Osteoblast (primary cell): ENCODE measurements at regions not wholly inside any gene's neighbourhood (a gene's known extent, or its start where the extent isn't known, plus 50 kb on each side); places are given as distances from the start of the nearest gene placed in this dataset.

Experiments
- DNase-seq: peaks from one replicate; pipeline ENCODE4 v3.0.0; 2011; ENCODE audit warnings: low spot score, mixed read lengths; ENCODE audit not compliant: insufficient read length; ENCODE audit errors: missing footprints
- H2AFZ ChIP-seq: 2 replicates; pipeline ENCODE4 v1.6.0; 2011; ENCODE audit warnings: mild to moderate bottlenecking, low read length
- H3K27ac ChIP-seq: 2 replicates; pipeline ENCODE4 v1.5.1; 2011; ENCODE audit warnings: mild to moderate bottlenecking, low read depth, low read length, moderate library complexity
- H3K27me3 ChIP-seq: 2 replicates; pipeline ENCODE4 v1.6.0; 2012; ENCODE audit warnings: mild to moderate bottlenecking, control low read depth, inconsistent platforms, low read length, moderate library complexity; ENCODE audit not compliant: insufficient read depth
- H3K36me3 ChIP-seq: 2 replicates; pipeline ENCODE4 v1.5.1; 2011; ENCODE audit warnings: mild to moderate bottlenecking, low read length, control low read depth, moderate library complexity; ENCODE audit not compliant: insufficient read depth
- H3K4me1 ChIP-seq: 2 replicates; pipeline ENCODE4 v1.5.1; 2011; ENCODE audit warnings: mild to moderate bottlenecking, low read length, control low read depth, moderate library complexity; ENCODE audit not compliant: insufficient read depth
- H3K4me2 ChIP-seq: 2 replicates; pipeline ENCODE4 v1.6.0; 2011; ENCODE audit warnings: mild to moderate bottlenecking, low read length; ENCODE audit not compliant: insufficient read depth
- H3K4me3 ChIP-seq: fragments of 200-600 bp; sonication (generic); 3 replicates; pipeline ENCODE4 v1.5.1; 2012; ENCODE audit warnings: mild to moderate bottlenecking, low read length, inconsistent platforms; ENCODE audit not compliant: insufficient read depth
- H3K79me2 ChIP-seq: 2 replicates; pipeline ENCODE4 v1.6.0; 2012; ENCODE audit warnings: mild to moderate bottlenecking, low read length, control low read depth, inconsistent platforms; ENCODE audit not compliant: insufficient read depth
- H3K9me3 ChIP-seq: 2 replicates; pipeline ENCODE4 v1.5.1; 2011; ENCODE audit warnings: low read depth, low read length, control low read depth
- H4K20me1 ChIP-seq: 2 replicates; pipeline ENCODE4 v1.6.0; 2012; ENCODE audit warnings: mild to moderate bottlenecking, low read length, control low read depth; ENCODE audit not compliant: insufficient read depth
- CTCF ChIP-seq: IDR thresholded peaks from 2 replicates; pipeline ENCODE4 v1.5.1; 2011; ENCODE audit warnings: mild to moderate bottlenecking, low read depth, low read length, moderate library complexity; ENCODE audit errors: extremely low read depth

GRCh38 chr4:30939069-30939468 lies 218.9 kb downstream of the PCDH7 start:
- H2AFZ ChIP-seq = no peak overlapping the region
- no peaks in the 10 kb centered on the region for H3K79me2 ChIP-seq
- H3K4me1 ChIP-seq = no peaks in the 10 kb centered on the region
- no peaks in the 10 kb centered on the region for H4K20me1 ChIP-seq
- no peaks in the 10 kb centered on the region for H3K27me3 ChIP-seq
- no peaks in the 10 kb centered on the region for H3K36me3 ChIP-seq
- no peak for TF ChIP-seq CTCF
- peaks cover 2% of the 10 kb centered on the region for H3K9me3 ChIP-seq
- H3K4me2 ChIP-seq = no peak overlapping the region
- DNase-seq = no peak
- H3K27ac ChIP-seq = no peak overlapping the region
- H3K4me3 ChIP-seq = no peak overlapping the region

- TF ChIP-seq CTCF = no peak
- no peak overlapping the region for H3K4me2 ChIP-seq
- H3K27me3 ChIP-seq = no peaks in the 10 kb centered on the region
- no peak for DNase-seq
- no peaks in the 10 kb centered on the region for H3K79me2 ChIP-seq
- H3K4me3 ChIP-seq = no peak overlapping the region
- no peaks in the 10 kb centered on the region for H4K20me1 ChIP-seq
- no peak overlapping the region for H2AFZ ChIP-seq
- no peaks in the 10 kb centered on the region for H3K36me3 ChIP-seq
- no peaks in the 10 kb centered on the region for H3K4me1 ChIP-seq
- H3K27ac ChIP-seq = no peak overlapping the region
- H3K9me3 ChIP-seq = peaks cover 2% of the 10 kb centered on the region
These were observed 219.5 kb downstream of the PCDH7 start for GRCh38 chr4:30939684-30940083.

- no peak overlapping the region for H3K27ac ChIP-seq
- H3K4me1 ChIP-seq = no peaks in the 10 kb centered on the region
- no peaks in the 10 kb centered on the region for H3K79me2 ChIP-seq
- H2AFZ ChIP-seq = no peak overlapping the region
- peaks cover 2% of the 10 kb centered on the region for H3K9me3 ChIP-seq
- no peaks in the 10 kb centered on the region for H3K27me3 ChIP-seq
- DNase-seq = no peak
- no peaks in the 10 kb centered on the region for H3K36me3 ChIP-seq
- H3K4me3 ChIP-seq = no peak overlapping the region
- no peak overlapping the region for H3K4me2 ChIP-seq
- no peaks in the 10 kb centered on the region for H4K20me1 ChIP-seq
- no peak for TF ChIP-seq CTCF
These were observed 221.5 kb downstream of the PCDH7 start for GRCh38 chr4:30941641-30942040.

GRCh38 chr4:30943356-30943755 lies 223.2 kb downstream of the PCDH7 start:
- H3K9me3 ChIP-seq = no peaks in the 10 kb centered on the region
- H3K4me3 ChIP-seq = no peak overlapping the region
- no peak for TF ChIP-seq CTCF
- H3K27ac ChIP-seq = no peak overlapping the region
- H3K4me1 ChIP-seq = no peaks in the 10 kb centered on the region
- H3K79me2 ChIP-seq = no peaks in the 10 kb centered on the region
- no peak overlapping the region for H2AFZ ChIP-seq
- no peaks in the 10 kb centered on the region for H3K27me3 ChIP-seq
- H3K4me2 ChIP-seq = no peak overlapping the region
- H4K20me1 ChIP-seq = no peaks in the 10 kb centered on the region
- H3K36me3 ChIP-seq = no peaks in the 10 kb centered on the region
- no peak for DNase-seq
